ACHN (cell line): ENCODE measurements at regions not wholly inside any gene's neighbourhood (a gene's known extent, or its start where the extent isn't known, plus 50 kb on each side); places are given as distances from the start of the nearest gene placed in this dataset.
"Not testable (repeated sequence)": the region's sequence is repeated elsewhere in the genome, so short reads cannot be mapped to it uniquely, and the experiment has no call there.

ENCODE experiments used
- DNase-seq: peaks from one replicate; pipeline ENCODE4 v3.0.0-alpha.2; 2015
- in situ Hi-C: cut with HindIII; loops from 2 replicates; pipeline ENCODE4 v1.10.0; 2017; ENCODE audit warnings: low sequenced_read_pairs, low pct_ligation_motif_present, low pct_unique_long_range_greater_than_20kb

GRCh38 chr9:66152406-66152805 lies 415.5 kb downstream of the FOXD4L4 start:
- in situ Hi-C loops, DNase-seq: not testable (repeated sequence)

- in situ Hi-C loops, result not testable (repeated sequence)
- peak; percentile 73 for DNase-seq
Observed at GRCh38 chr9:66153021-66153725, 416.2 kb downstream of the FOXD4L4 start.

GRCh38 chr9:66153971-66154691 lies 417.2 kb downstream of the FOXD4L4 start:
- in situ Hi-C loops, DNase-seq: not testable (repeated sequence)

- DNase-seq, in situ Hi-C loops: not testable (repeated sequence)
Observed at GRCh38 chr9:66182316-66182715, 445.4 kb downstream of the FOXD4L4 start.

- in situ Hi-C loops, DNase-seq: not testable (repeated sequence)
Observed at GRCh38 chr9:66183648-66184047, 446.7 kb downstream of the FOXD4L4 start.

- DNase-seq, in situ Hi-C loops: not testable (repeated sequence)
Observed at GRCh38 chr9:66197199-66197598, 460.3 kb downstream of the FOXD4L4 start.

- DNase-seq, in situ Hi-C loops: not testable (repeated sequence)
Observed at GRCh38 chr9:66198421-66198820, 461.5 kb downstream of the FOXD4L4 start.

- in situ Hi-C loops, DNase-seq: not testable (repeated sequence)
Observed at GRCh38 chr9:66206617-66207016, 469.7 kb downstream of the FOXD4L4 start.

- in situ Hi-C loops, DNase-seq: not testable (repeated sequence)
Observed at GRCh38 chr9:66207914-66208313, 471.0 kb downstream of the FOXD4L4 start.

GRCh38 chr9:66244763-66245162 lies 507.8 kb downstream of the FOXD4L4 start:
- in situ Hi-C loops, DNase-seq: not testable (repeated sequence)

- in situ Hi-C loops, DNase-seq: not testable (repeated sequence)
Observed at GRCh38 chr9:66245481-66245880, 508.5 kb downstream of the FOXD4L4 start.

GRCh38 chr9:66257581-66257980 lies 520.6 kb downstream of the FOXD4L4 start:
- DNase-seq, in situ Hi-C loops: not testable (repeated sequence)

GRCh38 chr9:66261576-66261975 lies 524.6 kb downstream of the FOXD4L4 start:
- DNase-seq, in situ Hi-C loops: not testable (repeated sequence)

GRCh38 chr9:66263621-66264020 lies 526.7 kb downstream of the FOXD4L4 start:
- in situ Hi-C loops, DNase-seq: not testable (repeated sequence)

- in situ Hi-C loops, DNase-seq: not testable (repeated sequence)
Observed at GRCh38 chr9:66264786-66265185, 527.8 kb downstream of the FOXD4L4 start.

GRCh38 chr9:66266202-66266601 lies 529.3 kb downstream of the FOXD4L4 start:
- in situ Hi-C loops, DNase-seq: not testable (repeated sequence)

GRCh38 chr9:66266856-66267430 lies 530.0 kb downstream of the FOXD4L4 start:
- DNase-seq, in situ Hi-C loops: not testable (repeated sequence)

- DNase-seq, in situ Hi-C loops: not testable (repeated sequence)
Observed at GRCh38 chr9:66267684-66268083, 530.7 kb downstream of the FOXD4L4 start.

GRCh38 chr9:66269024-66269423 lies 532.1 kb downstream of the FOXD4L4 start:
- in situ Hi-C loops, DNase-seq: not testable (repeated sequence)
